Left ventricle myocardium inferior (tissue), 1 donor: ENCODE measurements at regions not wholly inside any gene's neighbourhood (a gene's known extent, or its start where the extent isn't known, plus 50 kb on each side); places are given as distances from the start of the nearest gene placed in this dataset.

Experiments used
- DNase-seq: peaks from one replicate; pipeline ENCODE4 v3.0.0-alpha.2; 2020
- H3K27ac ChIP-seq: fragments of 200-600 bp; replicated peaks from 2 replicates; pipeline ENCODE4 v1.8.0; 2021
- H3K27me3 ChIP-seq: fragments of 200-600 bp; 2 replicates; pipeline ENCODE4 v1.8.0; 2021; ENCODE audit warnings: low read depth
- H3K36me3 ChIP-seq: fragments of 200-600 bp; 2 replicates; pipeline ENCODE4 v1.8.0; 2021
- H3K4me1 ChIP-seq: fragments of 200-600 bp; 2 replicates; pipeline ENCODE4 v1.8.0; 2021
- H3K4me3 ChIP-seq: fragments of 200-600 bp; 2 replicates; pipeline ENCODE4 v1.8.0; 2021; ENCODE audit warnings: mild to moderate bottlenecking, moderate library complexity
- H3K9me3 ChIP-seq: fragments of 200-600 bp; replicated peaks from 2 replicates; pipeline ENCODE4 v1.8.0; 2021
- intact Hi-C: fragments of 100-400 bp; cut with micrococcal nuclease; formaldehyde crosslinking; loops from one replicate; pipeline ENCODE4 v1.11.0; 2022
- TF ChIP-seq, protein P1 (sequence below): fragments of 200-600 bp; IDR thresholded peaks from 2 replicates; pipeline ENCODE4 v1.8.0; 2021; ENCODE audit warnings: antibody characterized with exemption, mild to moderate bottlenecking, borderline replicate concordance
- donor health status: DM: no; HTN: yes; CAD: no; lungs with severe emphysema.

DNA sequence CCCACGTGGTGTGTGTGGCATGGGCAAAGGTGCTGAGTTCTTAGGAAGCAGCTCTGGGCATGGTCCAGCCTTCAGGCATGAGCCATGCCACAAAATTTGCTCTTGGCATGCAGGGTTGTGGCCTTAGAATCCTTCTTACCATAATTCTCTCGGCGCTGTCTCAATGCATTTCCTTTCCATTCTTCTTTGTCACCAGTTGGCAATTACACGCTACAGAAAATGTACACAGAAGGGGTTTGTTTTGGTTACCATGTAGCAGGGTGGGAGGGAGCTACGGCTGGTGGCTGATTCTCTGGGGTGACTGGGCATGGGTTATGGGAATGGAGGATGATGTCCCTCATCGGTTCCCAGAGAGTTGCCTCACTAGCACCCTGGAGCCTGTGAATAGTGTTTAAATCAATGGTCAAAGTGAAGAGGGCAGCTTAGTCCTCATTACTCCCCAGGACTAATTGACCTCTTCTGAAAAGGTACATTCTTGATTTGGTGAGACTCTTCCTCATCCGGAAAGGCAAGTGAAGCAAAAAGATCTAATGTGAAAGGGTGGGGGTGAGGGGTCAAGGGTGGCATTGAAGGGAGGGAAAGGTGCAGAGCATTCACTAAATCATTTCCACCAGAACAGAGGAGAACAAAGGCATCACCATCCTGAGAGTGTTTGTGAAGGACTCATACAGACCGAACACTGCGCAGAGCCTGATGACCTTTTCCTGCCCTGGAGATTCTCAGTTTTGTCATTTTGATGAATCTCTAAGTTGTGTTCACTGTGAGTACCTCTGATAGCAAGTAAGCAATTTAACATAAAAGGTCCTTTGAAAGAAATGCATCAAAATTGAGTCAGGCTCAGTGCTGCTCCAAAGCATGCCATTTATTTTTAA is 199.8 kb upstream of the SFRP2 start:
- intact Hi-C loops: no loop called here
- TF ChIP-seq, protein P1, sequence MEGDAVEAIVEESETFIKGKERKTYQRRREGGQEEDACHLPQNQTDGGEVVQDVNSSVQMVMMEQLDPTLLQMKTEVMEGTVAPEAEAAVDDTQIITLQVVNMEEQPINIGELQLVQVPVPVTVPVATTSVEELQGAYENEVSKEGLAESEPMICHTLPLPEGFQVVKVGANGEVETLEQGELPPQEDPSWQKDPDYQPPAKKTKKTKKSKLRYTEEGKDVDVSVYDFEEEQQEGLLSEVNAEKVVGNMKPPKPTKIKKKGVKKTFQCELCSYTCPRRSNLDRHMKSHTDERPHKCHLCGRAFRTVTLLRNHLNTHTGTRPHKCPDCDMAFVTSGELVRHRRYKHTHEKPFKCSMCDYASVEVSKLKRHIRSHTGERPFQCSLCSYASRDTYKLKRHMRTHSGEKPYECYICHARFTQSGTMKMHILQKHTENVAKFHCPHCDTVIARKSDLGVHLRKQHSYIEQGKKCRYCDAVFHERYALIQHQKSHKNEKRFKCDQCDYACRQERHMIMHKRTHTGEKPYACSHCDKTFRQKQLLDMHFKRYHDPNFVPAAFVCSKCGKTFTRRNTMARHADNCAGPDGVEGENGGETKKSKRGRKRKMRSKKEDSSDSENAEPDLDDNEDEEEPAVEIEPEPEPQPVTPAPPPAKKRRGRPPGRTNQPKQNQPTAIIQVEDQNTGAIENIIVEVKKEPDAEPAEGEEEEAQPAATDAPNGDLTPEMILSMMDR: no peak
- Histone ChIP-seq H3K4me1 (no peaks in the 10 kb centered on the region), H3K27me3 (no peaks in the 10 kb centered on the region), H3K36me3 (no peaks in the 10 kb centered on the region), H3K27ac (no peak overlapping the region), H3K4me3 (no peak overlapping the region), H3K9me3 (peaks cover 25% of the 10 kb centered on the region)
- DNase-seq: no peak

DNA sequence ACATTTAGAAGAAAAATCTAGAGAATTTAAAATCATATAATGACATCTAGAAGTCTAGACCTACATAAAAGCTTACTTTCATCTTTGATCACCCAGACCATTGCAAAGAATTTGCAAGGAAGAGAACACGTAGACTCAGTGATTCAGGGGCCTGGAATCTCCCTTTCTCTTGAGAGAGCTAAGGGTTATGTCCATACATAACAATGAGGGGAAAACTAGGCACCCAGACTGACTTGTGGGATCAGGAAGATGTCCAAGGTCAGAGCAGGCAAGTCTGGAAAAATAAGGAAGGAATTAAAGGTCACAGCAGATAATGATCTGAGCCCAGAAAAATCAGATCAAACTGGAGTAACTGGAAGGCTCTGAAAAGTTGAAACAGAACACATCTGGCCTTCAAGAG is 198.4 kb upstream of the SFRP2 start:
- intact Hi-C loops: no loop called here
- Histone ChIP-seq H3K4me1 (no peaks in the 10 kb centered on the region), H3K4me3 (no peak overlapping the region), H3K27me3 (no peaks in the 10 kb centered on the region), H3K27ac (no peak overlapping the region), H3K36me3 (no peaks in the 10 kb centered on the region), H3K9me3 (peaks cover 19% of the 10 kb centered on the region)
- TF ChIP-seq, protein P1: no peak
- no peak for DNase-seq

DNA sequence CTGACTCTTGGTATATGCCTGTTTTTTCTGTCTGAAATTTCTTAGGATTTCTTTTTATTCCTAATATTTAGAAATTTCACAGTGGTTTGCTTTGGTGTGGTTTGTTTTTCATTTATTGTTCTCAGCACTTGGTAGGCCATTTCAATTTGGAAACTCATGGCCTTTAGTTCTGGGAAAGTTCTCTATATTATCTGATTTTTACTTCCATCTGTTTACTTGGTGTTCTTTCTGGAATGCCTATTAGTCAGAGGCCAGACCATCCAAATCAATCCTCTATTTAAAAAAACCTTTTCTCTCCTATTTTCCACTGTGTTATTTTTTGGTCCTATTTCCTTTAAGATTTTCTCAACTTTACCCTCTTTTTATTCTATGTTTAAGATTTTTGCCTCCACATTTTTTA is 188.1 kb upstream of the SFRP2 start:
- TF ChIP-seq, protein P1: no peak

DNA sequence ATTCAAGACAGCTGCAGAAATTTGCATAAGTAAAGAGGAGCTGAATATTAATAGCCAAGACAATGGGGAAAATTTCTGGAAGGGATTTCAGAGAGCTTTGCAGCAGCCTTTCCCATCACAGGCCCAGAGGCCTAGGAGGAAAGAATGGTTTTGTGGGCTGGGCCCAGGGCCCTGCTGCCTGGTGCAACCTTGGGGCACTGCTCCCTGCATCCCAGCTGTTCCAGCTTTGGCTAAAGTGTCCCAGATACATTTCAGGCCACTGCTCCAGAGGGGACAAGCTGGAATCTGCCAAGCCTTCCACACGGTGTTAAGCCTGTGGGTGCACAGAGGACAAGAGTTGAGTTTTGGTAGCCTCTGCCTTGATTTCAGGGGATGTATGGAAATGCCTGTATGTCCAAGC is 185.6 kb upstream of the SFRP2 start:
- Histone ChIP-seq H3K36me3 (no peaks in the 10 kb centered on the region), H3K27me3 (no peaks in the 10 kb centered on the region), H3K27ac (no peak overlapping the region), H3K4me1 (no peaks in the 10 kb centered on the region), H3K4me3 (no peak overlapping the region), H3K9me3 (peaks cover 25% of the 10 kb centered on the region)
- TF ChIP-seq, protein P1: no peak
- no peak for DNase-seq
- intact Hi-C loops: no loop called here

More for the DNA sequence above, 188.1 kb upstream of the SFRP2 start:
- Histone ChIP-seq H3K9me3 (peaks cover 33% of the 10 kb centered on the region), H3K4me1 (no peaks in the 10 kb centered on the region), H3K27me3 (no peaks in the 10 kb centered on the region), H3K27ac (no peak overlapping the region), H3K36me3 (no peaks in the 10 kb centered on the region), H3K4me3 (no peak overlapping the region)
- intact Hi-C loops: no loop called here
- DNase-seq: no peak

GRCh38 chr4:153973942-153974341 is 185.1 kb upstream of the SFRP2 start:
- Histone ChIP-seq H3K27ac (no peak overlapping the region), H3K4me3 (no peak overlapping the region), H3K4me1 (no peaks in the 10 kb centered on the region), H3K36me3 (no peaks in the 10 kb centered on the region), H3K27me3 (no peaks in the 10 kb centered on the region), H3K9me3 (peaks cover 25% of the 10 kb centered on the region)
- no peak for DNase-seq
- intact Hi-C loops: no loop called here
- TF ChIP-seq, protein P1: no peak
